Osteocyte (in vitro differentiated cells): ENCODE measurements at regions not wholly inside any gene's neighbourhood (a gene's known extent, or its start where the extent isn't known, plus 50 kb on each side); places are given as distances from the start of the nearest gene placed in this dataset.

Source experiments
- DNase-seq: peaks from one replicate; pipeline ENCODE4 v3.0.0; 2021; ENCODE audit warnings: mixed read lengths; ENCODE audit not compliant: unreplicated experiment; ENCODE audit errors: extremely low spot score
- H3K27ac Mint-ChIP-seq: one replicate; pipeline ENCODE4 v1.8.0; 2021; ENCODE audit warnings: mild to moderate bottlenecking, mixed read lengths; ENCODE audit not compliant: unreplicated experiment
- H3K27me3 Mint-ChIP-seq: one replicate; pipeline ENCODE4 v1.8.0; 2021; ENCODE audit warnings: mixed read lengths; ENCODE audit not compliant: unreplicated experiment
- H3K36me3 Mint-ChIP-seq: one replicate; pipeline ENCODE4 v1.8.0; 2021; ENCODE audit warnings: mixed read lengths; ENCODE audit not compliant: unreplicated experiment
- H3K4me1 Mint-ChIP-seq: one replicate; pipeline ENCODE4 v1.8.0; 2021; ENCODE audit warnings: mixed read lengths; ENCODE audit not compliant: unreplicated experiment
- H3K4me3 Mint-ChIP-seq: one replicate; pipeline ENCODE4 v1.8.0; 2021; ENCODE audit warnings: mild to moderate bottlenecking, moderate library complexity, mixed read lengths; ENCODE audit not compliant: unreplicated experiment
- H3K9me3 Mint-ChIP-seq: one replicate; pipeline ENCODE4 v1.8.0; 2021; ENCODE audit warnings: mixed read lengths; ENCODE audit not compliant: unreplicated experiment
- TF ChIP-seq, protein P1 (sequence below): fragments of 200-600 bp; sonication (generic); IDR thresholded peaks from 2 replicates; pipeline ENCODE4 v1.5.0; 2021; ENCODE audit warnings: antibody characterized with exemption, mild to moderate bottlenecking, moderate library complexity

DNA sequence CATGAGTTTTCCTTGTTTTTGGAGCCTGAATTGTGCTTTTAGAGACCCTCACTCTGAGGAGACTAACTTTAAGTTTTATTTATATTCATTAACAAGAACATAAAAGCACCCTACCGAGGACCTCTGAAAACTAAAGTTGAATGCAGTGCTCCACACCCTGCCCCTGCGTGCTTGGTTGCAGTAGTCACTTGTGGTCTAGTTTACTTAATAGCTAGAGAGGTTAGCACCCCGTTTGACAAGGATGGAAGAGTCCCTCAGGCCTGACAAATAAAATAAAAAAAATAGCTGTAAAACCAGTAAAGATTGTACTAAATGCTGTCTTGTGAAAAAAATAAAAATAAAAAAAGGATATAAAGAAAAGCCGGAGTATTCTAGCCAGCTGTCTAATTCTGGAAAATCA, 395.2 kb downstream of the MTX2 start:
- no peak for DNase-seq
- H3K4me1 Mint-ChIP-seq: no peaks in the 10 kb centered on the region

DNA sequence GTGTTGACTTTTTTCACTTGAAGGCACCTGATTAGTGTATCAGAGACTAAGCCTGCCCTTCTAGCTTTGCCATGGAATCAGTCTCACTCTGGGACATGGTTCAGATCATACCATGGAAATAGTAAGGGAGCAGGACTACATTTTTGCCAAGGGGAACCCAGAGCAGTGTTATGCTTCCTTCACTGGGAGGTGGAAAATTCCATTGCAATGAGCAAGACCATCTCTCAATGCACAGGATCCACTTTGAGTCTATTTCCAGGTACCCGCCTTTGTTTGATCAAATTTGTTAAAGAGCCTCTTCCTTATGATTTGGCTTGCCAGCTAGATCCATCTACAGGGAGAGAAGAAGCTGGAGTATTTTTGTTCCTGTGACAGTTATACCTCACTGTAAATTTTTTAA, 395.8 kb downstream of the MTX2 start:
- no peak for DNase-seq
- peaks cover 12% of the 10 kb centered on the region for H3K27me3 Mint-ChIP-seq
- no peaks in the 10 kb centered on the region for H3K4me1 Mint-ChIP-seq
- no peaks in the 10 kb centered on the region for H3K36me3 Mint-ChIP-seq
- H3K9me3 Mint-ChIP-seq: no peaks in the 10 kb centered on the region
- TF ChIP-seq, protein P1, sequence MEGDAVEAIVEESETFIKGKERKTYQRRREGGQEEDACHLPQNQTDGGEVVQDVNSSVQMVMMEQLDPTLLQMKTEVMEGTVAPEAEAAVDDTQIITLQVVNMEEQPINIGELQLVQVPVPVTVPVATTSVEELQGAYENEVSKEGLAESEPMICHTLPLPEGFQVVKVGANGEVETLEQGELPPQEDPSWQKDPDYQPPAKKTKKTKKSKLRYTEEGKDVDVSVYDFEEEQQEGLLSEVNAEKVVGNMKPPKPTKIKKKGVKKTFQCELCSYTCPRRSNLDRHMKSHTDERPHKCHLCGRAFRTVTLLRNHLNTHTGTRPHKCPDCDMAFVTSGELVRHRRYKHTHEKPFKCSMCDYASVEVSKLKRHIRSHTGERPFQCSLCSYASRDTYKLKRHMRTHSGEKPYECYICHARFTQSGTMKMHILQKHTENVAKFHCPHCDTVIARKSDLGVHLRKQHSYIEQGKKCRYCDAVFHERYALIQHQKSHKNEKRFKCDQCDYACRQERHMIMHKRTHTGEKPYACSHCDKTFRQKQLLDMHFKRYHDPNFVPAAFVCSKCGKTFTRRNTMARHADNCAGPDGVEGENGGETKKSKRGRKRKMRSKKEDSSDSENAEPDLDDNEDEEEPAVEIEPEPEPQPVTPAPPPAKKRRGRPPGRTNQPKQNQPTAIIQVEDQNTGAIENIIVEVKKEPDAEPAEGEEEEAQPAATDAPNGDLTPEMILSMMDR: no peak
- no peak overlapping the region for H3K27ac Mint-ChIP-seq
- no peak overlapping the region for H3K4me3 Mint-ChIP-seq

More for the DNA sequence above, 395.2 kb downstream of the MTX2 start:
- TF ChIP-seq, protein P1: no peak
- no peaks in the 10 kb centered on the region for H3K9me3 Mint-ChIP-seq
- H3K27ac Mint-ChIP-seq: no peak overlapping the region
- H3K4me3 Mint-ChIP-seq: no peak overlapping the region
- no peaks in the 10 kb centered on the region for H3K36me3 Mint-ChIP-seq
- peaks cover 8% of the 10 kb centered on the region for H3K27me3 Mint-ChIP-seq

DNA sequence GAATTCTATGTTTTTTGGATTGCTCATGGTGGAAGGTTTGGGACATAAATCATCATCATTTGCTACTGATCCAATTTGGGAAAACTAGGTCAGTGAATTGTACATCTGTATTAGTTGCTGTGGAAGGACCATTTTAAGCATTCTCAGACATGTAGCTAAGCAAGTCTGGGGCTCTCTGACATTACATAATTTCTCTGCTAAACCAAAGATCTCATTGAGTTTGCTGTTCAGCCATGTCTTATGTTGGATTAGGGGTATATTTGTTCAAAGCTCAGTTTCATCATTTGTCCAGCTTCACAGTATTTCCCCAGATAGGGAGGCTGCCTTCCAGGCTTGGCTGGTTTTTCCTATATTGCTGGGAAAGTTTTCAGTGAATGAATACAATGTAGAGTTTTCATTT, 399.7 kb downstream of the MTX2 start:
- no peaks in the 10 kb centered on the region for H3K36me3 Mint-ChIP-seq
- TF ChIP-seq, protein P1: no peak
- H3K4me1 Mint-ChIP-seq: no peaks in the 10 kb centered on the region
- H3K27ac Mint-ChIP-seq: no peak overlapping the region
- H3K4me3 Mint-ChIP-seq: no peak overlapping the region
- H3K27me3 Mint-ChIP-seq: peaks cover 15% of the 10 kb centered on the region
- H3K9me3 Mint-ChIP-seq: no peaks in the 10 kb centered on the region
- no peak for DNase-seq

DNA sequence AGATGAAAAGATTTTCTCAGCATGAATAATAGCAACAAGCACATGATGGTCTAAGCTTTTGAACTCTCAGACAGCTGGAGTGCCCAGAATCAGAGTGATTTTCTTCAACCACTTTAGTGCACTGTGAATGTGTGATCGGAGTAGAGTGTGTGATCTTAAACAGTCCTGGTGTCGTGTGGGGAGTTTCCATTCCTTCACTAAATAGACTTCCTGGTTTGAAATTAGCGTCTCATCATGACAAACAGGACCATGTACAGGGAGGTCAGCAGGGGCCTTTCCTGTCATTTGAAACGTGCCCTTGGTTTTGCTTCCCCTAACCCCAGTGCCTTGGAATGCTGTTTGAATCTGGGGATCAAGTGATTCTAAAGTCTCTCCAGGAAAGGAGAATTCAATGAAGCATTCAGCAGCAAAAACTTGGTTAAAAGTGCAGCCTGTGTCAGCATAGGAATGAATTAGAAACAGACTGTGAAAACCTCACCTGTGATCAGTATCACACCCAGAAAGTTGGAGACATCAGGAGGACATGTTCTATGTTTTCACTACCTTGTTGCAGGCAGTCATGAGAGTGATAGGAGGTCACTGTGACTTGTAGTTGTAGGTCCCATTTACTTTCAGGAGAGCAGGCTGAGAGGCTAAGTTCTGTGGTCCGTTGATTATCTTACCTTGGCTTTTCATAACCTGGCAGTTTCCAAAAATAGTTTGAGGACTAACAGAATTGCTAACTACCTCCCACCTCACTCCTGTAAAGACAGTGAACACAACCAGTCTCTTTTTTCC, 400.3 kb downstream of the MTX2 start:
- H3K27ac Mint-ChIP-seq: no peak overlapping the region
- TF ChIP-seq, protein P1: no peak
- no peaks in the 10 kb centered on the region for H3K36me3 Mint-ChIP-seq
- no peaks in the 10 kb centered on the region for H3K4me1 Mint-ChIP-seq
- no peaks in the 10 kb centered on the region for H3K9me3 Mint-ChIP-seq
- H3K4me3 Mint-ChIP-seq: no peak overlapping the region
- no peak for DNase-seq
- H3K27me3 Mint-ChIP-seq: peaks cover 15% of the 10 kb centered on the region

DNA sequence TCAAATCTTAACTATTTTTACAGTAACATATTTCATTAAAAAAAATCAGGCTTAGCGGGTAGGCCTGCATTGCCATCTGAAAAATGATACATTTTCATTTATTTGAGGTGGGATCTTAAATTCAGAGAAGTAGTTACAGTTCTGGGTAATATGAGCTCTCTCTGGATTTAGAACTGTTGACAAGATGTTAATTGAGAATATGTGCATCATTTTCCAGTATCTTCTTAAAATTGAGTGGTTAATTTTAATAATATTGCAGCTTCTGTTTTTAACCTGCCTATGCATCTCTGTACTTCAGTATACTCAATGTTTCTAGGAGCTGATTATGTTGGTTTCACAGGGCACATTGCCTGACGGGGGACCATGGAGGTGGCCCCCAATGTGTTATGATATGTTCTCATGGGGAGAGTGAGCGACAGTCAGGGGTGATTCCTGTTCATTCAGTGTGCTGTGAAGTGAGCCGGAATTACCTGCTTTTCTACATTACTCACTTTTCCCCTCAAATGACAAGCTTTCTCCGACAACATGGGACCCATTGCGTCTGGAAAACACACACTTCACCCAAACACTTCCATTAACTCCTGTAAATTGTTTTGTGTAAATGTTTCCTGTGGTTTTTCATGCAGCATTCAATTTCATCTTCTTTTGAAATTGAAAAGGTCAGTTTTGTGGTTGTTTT, 406.2 kb downstream of the MTX2 start:
- TF ChIP-seq, protein P1: no peak
- H3K4me3 Mint-ChIP-seq: no peak overlapping the region
- H3K27me3 Mint-ChIP-seq: peaks cover 4% of the 10 kb centered on the region
- no peak for DNase-seq
- no peaks in the 10 kb centered on the region for H3K36me3 Mint-ChIP-seq
- no peak overlapping the region for H3K27ac Mint-ChIP-seq
- H3K9me3 Mint-ChIP-seq: no peaks in the 10 kb centered on the region
- H3K4me1 Mint-ChIP-seq: no peaks in the 10 kb centered on the region
